T-cell (primary cell): ENCODE measurements at regions not wholly inside any gene's neighbourhood (a gene's known extent, or its start where the extent isn't known, plus 50 kb on each side); places are given as distances from the start of the nearest gene placed in this dataset.

ENCODE experiments used
- ATAC-seq, 4 experiments: fragments of 200-7000 bp in 3 of 4; fragments of 150-1000 bp in 1 of 4; cut with Tn5 transposase; replicated peaks in 1 of 4; 1 replicate in 3 of 4; 2 replicates in 1 of 4; pipeline ENCODE4 v1.10.0; 2021; ENCODE audit warnings: moderate library complexity in 3 of 4, mild to moderate bottlenecking in 2 of 4, moderate number of reproducible peaks in 1 of 4
- CTCF ChIA-PET, 2 donors: fragments of 300-600 bp; sonication (Branson Sonifier 250); formaldehyde crosslinking; loops; one replicate each; lab custom pipeline; 2022; ENCODE audit warnings: antibody characterized with exemption in 2 of 2; lab: Charles Lee
- POLR2A ChIA-PET, 2 donors: fragments of 300-600 bp; sonication (Branson Sonifier 250); formaldehyde crosslinking; loops; one replicate each; lab custom pipeline; 2022; ENCODE audit warnings: antibody characterized with exemption in 2 of 2; lab: Charles Lee
- DNase-seq, 35 experiments: peaks; one replicate each; pipeline versions ENCODE4 v3.0.0 to v3.0.0-alpha.2; 2013 to 2023
- H3K27ac ChIP-seq: one replicate; pipeline ENCODE4 v1.5.1; 2013; ENCODE audit warnings: low read length
- H3K27me3 ChIP-seq, 2 experiments: replicated peaks in 1 of 2; 1 replicate in 1 of 2; 2 replicates in 1 of 2; pipeline versions ENCODE4 v1.6.1 to v1.7.0; 2013; ENCODE audit warnings: low read length in 1 of 2, mixed read lengths in 1 of 2; ENCODE audit not compliant: control insufficient read depth in 2 of 2, insufficient read depth in 2 of 2; ENCODE audit errors: extremely low read depth in 1 of 2
- H3K36me3 ChIP-seq, 2 donors: 1 replicate in 1 of 2; 2 replicates in 1 of 2; pipeline versions ENCODE4 v1.6.1 to v1.7.0; 2013; ENCODE audit warnings: low read length in 1 of 2; ENCODE audit not compliant: control insufficient read depth in 2 of 2, insufficient read depth in 1 of 2; ENCODE audit errors: extremely low read depth in 1 of 2
- H3K4me1 ChIP-seq, 2 experiments: 1 replicate in 1 of 2; 2 replicates in 1 of 2; pipeline versions ENCODE4 v1.6.1 to v1.7.0; 2013; ENCODE audit warnings: low read length in 2 of 2, mixed read lengths in 1 of 2; ENCODE audit not compliant: insufficient read depth in 2 of 2, control insufficient read depth in 1 of 2; ENCODE audit errors: extremely low read depth in 1 of 2
- H3K4me3 ChIP-seq, 2 donors: 1 replicate in 1 of 2; 2 replicates in 1 of 2; pipeline versions ENCODE4 v1.5.1 to v1.7.0; 2013; ENCODE audit warnings: mild to moderate bottlenecking in 2 of 2, low read length in 1 of 2, moderate library complexity in 1 of 2; ENCODE audit not compliant: control insufficient read depth in 1 of 2; ENCODE audit errors: extremely low read depth in 1 of 2
- H3K9me3 ChIP-seq: 2 replicates; pipeline ENCODE4 v1.7.0; 2013
- H3K27ac Mint-ChIP-seq, 2 donors: one replicate each; pipeline ENCODE4 v1.8.0; 2020 to 2021; ENCODE audit warnings: mild to moderate bottlenecking in 2 of 2, mixed read lengths in 2 of 2
- H3K27me3 Mint-ChIP-seq, 2 donors: one replicate each; pipeline ENCODE4 v1.8.0; 2021 to 2022; ENCODE audit warnings: mixed read lengths in 2 of 2
- H3K36me3 Mint-ChIP-seq: one replicate; pipeline ENCODE4 v1.8.0; 2021; ENCODE audit warnings: mixed read lengths
- H3K4me1 Mint-ChIP-seq, 3 donors: one replicate each; pipeline ENCODE4 v1.8.0; 2020 to 2022; ENCODE audit warnings: mixed read lengths in 3 of 3, mild to moderate bottlenecking in 1 of 3
- H3K4me3 Mint-ChIP-seq, 3 donors: one replicate each; pipeline ENCODE4 v1.8.0; 2020 to 2022; ENCODE audit warnings: mild to moderate bottlenecking in 3 of 3, mixed read lengths in 3 of 3, moderate library complexity in 3 of 3
- H3K9me3 Mint-ChIP-seq, 3 donors: one replicate each; pipeline ENCODE4 v1.8.0; 2020 to 2022; ENCODE audit warnings: mixed read lengths in 3 of 3
- WGBS: methylation state at CpG from one replicate; pipeline ENCODE4 v1.1.5; 2013; ENCODE audit warnings: missing lambda C conversion rate; ENCODE audit not compliant: insufficient coverage; 5-methylcytosine and 5-hydroxymethylcytosine counted together

DNA sequence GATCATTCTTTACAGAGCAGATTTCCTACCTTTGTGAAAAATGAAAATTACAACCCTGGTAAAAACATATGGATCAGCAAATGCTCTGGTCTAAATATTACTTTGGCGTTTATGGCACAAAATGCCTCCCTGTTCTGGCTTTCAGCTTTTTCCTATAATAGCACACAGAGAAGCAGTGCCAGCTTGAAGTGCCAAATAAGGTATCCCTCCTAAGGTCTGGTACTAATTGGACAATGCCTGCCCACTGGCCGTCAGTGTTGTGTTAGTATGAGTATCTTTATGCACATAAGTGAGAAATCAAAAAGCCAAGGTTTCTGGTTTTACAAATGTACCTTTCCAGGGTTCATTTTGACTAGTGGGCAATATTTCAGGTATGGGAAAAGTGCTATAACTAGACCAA is 1293.7 kb upstream of the FAM98A start:
- Histone ChIP-seq H3K4me1 (no peaks in the 10 kb centered on the region), H3K27ac (no peak overlapping the region), H3K36me3 (no peaks in the 10 kb centered on the region), H3K9me3 (no peaks in the 10 kb centered on the region), H3K4me3 (no peak overlapping the region), H3K27me3 (no peaks in the 10 kb centered on the region)
- Mint-ChIP-seq H3K27ac (no peak overlapping the region), H3K4me1 (no peaks in the 10 kb centered on the region), H3K36me3 (no peaks in the 10 kb centered on the region), H3K9me3 (peaks cover 0 to 16% (median 8%) of the 10 kb centered on the region in 3 donors), H3K27me3 (no peaks in the 10 kb centered on the region), H3K4me3 (no peak overlapping the region)
- DNase-seq (no peak), ATAC-seq (no peak)
- WGBS: 100% methylated on average over 1 of the region's 2 CpGs
- POLR2A ChIA-PET: no interaction called here
- CTCF ChIA-PET: no interaction called here

DNA sequence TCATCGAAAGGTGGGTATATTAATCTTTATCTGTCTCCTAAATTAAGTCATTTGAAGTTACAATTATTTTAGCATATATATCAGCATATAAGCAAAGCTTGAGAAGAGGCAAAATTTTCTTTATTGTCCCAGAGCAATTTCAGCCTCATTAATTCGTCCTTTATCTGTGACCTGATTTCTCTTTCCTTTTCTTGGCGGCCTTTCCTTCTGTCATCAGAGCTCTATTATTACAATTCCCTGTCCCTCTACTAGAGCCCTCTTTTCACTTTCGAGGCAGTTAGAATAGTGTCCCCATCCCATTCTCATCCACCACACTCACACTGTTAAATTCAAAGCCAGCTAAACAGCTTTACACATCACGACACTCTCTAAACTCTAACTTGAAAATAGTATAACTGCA is 1293.2 kb upstream of the FAM98A start:
- ATAC-seq: no peak
- WGBS: 68% methylated on average over 3 of the region's 5 CpGs
- Histone ChIP-seq H3K36me3 (no peaks in the 10 kb centered on the region), H3K4me1 (no peaks in the 10 kb centered on the region), H3K4me3 (no peak overlapping the region), H3K9me3 (no peaks in the 10 kb centered on the region), H3K27ac (no peak overlapping the region), H3K27me3 (no peaks in the 10 kb centered on the region)
- DNase-seq: no peak
- no peak overlapping the region for H3K4me3 Mint-ChIP-seq
- ChIA-PET POLR2A (no interaction called here), CTCF (no interaction called here)
- H3K27me3 Mint-ChIP-seq: no peaks in the 10 kb centered on the region
- no peaks in the 10 kb centered on the region for H3K4me1 Mint-ChIP-seq
- H3K27ac Mint-ChIP-seq: no peak overlapping the region
- H3K9me3 Mint-ChIP-seq: peaks cover 0 to 16% (median 8%) of the 10 kb centered on the region in 3 donors
- H3K36me3 Mint-ChIP-seq: no peaks in the 10 kb centered on the region

DNA sequence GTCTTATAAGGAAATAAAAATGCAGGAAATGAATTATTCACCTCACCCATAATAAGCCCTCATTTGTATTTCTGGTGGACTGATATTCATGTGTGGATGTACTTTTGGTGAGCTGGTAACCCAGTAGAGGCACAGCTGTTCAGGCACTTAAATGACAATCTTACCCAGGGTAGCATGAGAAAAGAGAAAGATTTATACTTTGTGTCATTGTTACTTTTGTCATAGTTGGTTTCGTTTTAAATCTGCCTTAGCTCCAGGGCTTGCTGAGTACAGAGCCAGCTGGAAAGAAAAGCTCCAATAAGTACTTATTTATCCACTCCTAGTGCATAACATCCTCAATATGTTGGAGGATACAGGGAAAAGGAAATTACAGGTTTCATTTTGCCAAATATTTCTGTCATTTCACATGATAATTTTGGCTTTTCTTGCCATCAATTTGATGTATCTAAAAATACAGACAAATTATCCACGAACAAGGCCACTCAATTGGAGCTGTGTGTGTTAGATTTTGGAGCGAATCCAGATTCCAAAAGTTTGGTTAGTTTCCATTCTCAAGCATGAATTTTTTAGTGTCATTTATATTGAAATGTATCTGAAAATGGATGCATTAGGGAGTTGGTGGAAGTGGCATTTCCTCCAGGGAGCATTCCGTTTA is 1276.1 kb upstream of the FAM98A start:
- no peaks in the 10 kb centered on the region for H3K36me3 Mint-ChIP-seq
- WGBS: no CpG with 5 or more reads among the region's 4 CpGs
- H3K27me3 ChIP-seq: no peaks in the 10 kb centered on the region
- no peak overlapping the region for H3K27ac Mint-ChIP-seq
- POLR2A ChIA-PET: no interaction called here
- CTCF ChIA-PET: no interaction called here
- DNase-seq (no peak), ATAC-seq (no peak)
- no peak overlapping the region for H3K4me3 Mint-ChIP-seq
- no peak overlapping the region for H3K27ac ChIP-seq
- H3K36me3 ChIP-seq: no peaks in the 10 kb centered on the region
- H3K9me3 Mint-ChIP-seq: peaks cover 0 to 2% (median 0%) of the 10 kb centered on the region in 3 donors
- no peaks in the 10 kb centered on the region for H3K9me3 ChIP-seq
- no peak overlapping the region for H3K4me3 ChIP-seq
- no peaks in the 10 kb centered on the region for H3K4me1 Mint-ChIP-seq
- no peaks in the 10 kb centered on the region for H3K4me1 ChIP-seq
- no peaks in the 10 kb centered on the region for H3K27me3 Mint-ChIP-seq

DNA sequence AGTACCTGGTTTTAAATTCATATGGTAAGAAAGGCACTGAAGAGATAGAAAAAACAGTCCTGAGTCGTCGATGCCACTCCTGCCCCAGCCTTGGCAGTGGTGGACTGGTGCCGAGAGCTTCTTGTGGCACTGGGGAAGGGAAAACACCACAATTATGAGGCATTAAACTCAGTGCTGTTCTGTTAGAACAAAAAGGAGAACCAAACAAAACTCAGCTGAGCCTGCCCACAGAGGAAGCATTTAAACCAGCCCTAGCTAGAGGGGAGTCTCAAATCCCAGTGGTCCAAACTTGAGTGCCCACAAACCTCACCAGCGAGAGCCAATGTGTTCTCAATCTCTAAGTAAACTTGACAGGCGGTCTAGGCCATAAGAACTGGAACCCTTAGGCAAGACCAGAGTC is 1254.5 kb upstream of the FAM98A start:
- DNase-seq (no peak), ATAC-seq (no peak)
- no peaks in the 10 kb centered on the region for H3K4me1 Mint-ChIP-seq
- H3K9me3 Mint-ChIP-seq: peaks cover 15 to 42% (median 25%) of the 10 kb centered on the region in 3 donors
- H3K4me3 Mint-ChIP-seq: no peak overlapping the region
- H3K36me3 Mint-ChIP-seq: no peaks in the 10 kb centered on the region
- peaks cover 2% of the 10 kb centered on the region for H3K9me3 ChIP-seq
- ChIA-PET POLR2A (no interaction called here), CTCF (no interaction called here)
- H3K27me3 ChIP-seq: no peaks in the 10 kb centered on the region
- no peaks in the 10 kb centered on the region for H3K27me3 Mint-ChIP-seq
- H3K4me1 ChIP-seq: no peaks in the 10 kb centered on the region
- H3K4me3 ChIP-seq: no peak overlapping the region
- 63% methylated on average over 5 of the region's 5 CpGs for WGBS
- H3K27ac Mint-ChIP-seq: no peak overlapping the region
- H3K36me3 ChIP-seq: no peaks in the 10 kb centered on the region
- H3K27ac ChIP-seq: no peak overlapping the region

DNA sequence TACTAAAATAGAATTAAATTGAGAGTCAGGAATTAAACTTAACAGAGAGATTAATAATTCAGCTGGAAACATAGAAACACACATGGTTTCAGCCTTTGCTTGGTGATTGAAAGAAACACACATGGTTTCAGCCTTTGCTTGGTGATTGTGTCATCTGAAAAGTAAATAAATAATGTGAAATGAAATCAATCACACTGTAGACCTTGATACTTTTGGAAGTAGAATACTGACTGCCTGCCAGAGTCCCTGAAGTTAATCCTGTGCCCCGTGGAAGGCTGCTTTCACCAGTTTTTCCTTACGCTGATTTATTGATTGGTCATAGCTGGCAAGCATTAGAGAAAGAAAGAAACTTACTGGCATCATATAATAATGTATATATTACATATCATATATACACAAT is 1252.7 kb upstream of the FAM98A start:
- WGBS: no CpG with 5 or more reads among the region's 2 CpGs
- Mint-ChIP-seq H3K9me3 (peaks cover 15 to 38% (median 20%) of the 10 kb centered on the region in 3 donors), H3K4me3 (no peak overlapping the region), H3K27me3 (no peaks in the 10 kb centered on the region), H3K4me1 (no peaks in the 10 kb centered on the region), H3K36me3 (no peaks in the 10 kb centered on the region), H3K27ac (no peak overlapping the region)
- H3K27me3 ChIP-seq: no peaks in the 10 kb centered on the region
- H3K4me3 ChIP-seq: no peak overlapping the region
- H3K27ac ChIP-seq: no peak overlapping the region
- peaks cover 2% of the 10 kb centered on the region for H3K9me3 ChIP-seq
- H3K4me1 ChIP-seq: no peaks in the 10 kb centered on the region
- H3K36me3 ChIP-seq: no peaks in the 10 kb centered on the region
- ChIA-PET POLR2A (no interaction called here), CTCF (no interaction called here)
- ATAC-seq (no peak), DNase-seq (no peak)

DNA sequence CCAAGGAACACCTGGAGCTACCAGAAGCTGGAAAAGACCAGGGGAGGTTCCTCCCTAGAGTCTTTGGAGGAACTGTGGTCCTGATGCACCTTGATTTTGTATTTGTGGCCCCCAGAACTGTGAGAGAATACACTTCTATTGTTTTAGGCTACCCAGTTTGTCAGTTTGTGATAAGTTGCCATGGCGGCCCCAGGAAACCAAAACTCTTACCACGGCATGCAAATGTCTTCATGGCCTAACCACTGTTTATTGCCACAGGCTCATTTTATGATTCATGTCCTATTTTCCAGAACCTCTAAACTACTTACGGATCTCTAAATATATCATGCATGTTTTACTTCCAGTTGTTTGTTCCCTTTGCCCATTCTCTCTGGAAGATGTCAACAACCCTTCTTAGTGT is 1250.7 kb upstream of the FAM98A start:
- Histone ChIP-seq H3K36me3 (no peaks in the 10 kb centered on the region), H3K27me3 (no peaks in the 10 kb centered on the region), H3K9me3 (peaks cover 2% of the 10 kb centered on the region), H3K27ac (no peak overlapping the region), H3K4me3 (no peak overlapping the region), H3K4me1 (no peaks in the 10 kb centered on the region)
- Mint-ChIP-seq H3K4me1 (no peaks in the 10 kb centered on the region), H3K4me3 (no peak overlapping the region), H3K27ac (no peak overlapping the region), H3K27me3 (no peaks in the 10 kb centered on the region), H3K9me3 (peaks cover 10 to 25% (median 13%) of the 10 kb centered on the region in 3 donors), H3K36me3 (no peaks in the 10 kb centered on the region)
- ATAC-seq (no peak), DNase-seq (no peak)
- ChIA-PET POLR2A (interaction anchor here in 1 of 2 donors (0.6 kb wide), 1 partner anchor 680 kb away, joined by 4 read pairs; no protein-coding TSS in a partner anchor), CTCF (no interaction called here)
- 33% methylated on average over 1 of the region's 3 CpGs for WGBS

DNA sequence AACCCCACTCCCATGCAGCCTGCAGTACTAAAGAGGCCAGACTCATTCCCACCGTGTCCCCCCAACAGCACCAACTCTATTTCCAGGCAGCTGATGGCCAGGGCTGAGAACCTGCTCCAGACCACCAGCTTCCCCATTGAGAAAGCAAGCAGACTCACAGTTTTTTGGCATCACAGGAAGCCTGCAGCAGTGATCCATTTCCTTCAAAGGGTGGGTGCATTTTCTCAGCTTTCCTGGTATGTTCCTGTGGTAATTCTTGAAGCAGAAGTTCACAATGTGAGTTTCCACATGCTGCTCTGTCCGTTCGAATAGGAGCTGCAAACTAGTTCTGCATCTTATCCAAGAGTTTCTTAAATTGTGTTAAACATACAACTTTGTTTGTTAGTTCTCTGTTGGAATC is 1249.6 kb upstream of the FAM98A start:
- POLR2A ChIA-PET: no interaction called here
- Mint-ChIP-seq H3K9me3 (peaks cover 10 to 23% (median 16%) of the 10 kb centered on the region in 3 donors), H3K27me3 (no peaks in the 10 kb centered on the region), H3K27ac (no peak overlapping the region), H3K36me3 (no peaks in the 10 kb centered on the region), H3K4me3 (no peak overlapping the region), H3K4me1 (no peaks in the 10 kb centered on the region)
- CTCF ChIA-PET: no interaction called here
- Histone ChIP-seq H3K4me3 (no peak overlapping the region), H3K9me3 (peaks cover 2% of the 10 kb centered on the region), H3K27ac (no peak overlapping the region), H3K27me3 (no peaks in the 10 kb centered on the region), H3K36me3 (no peaks in the 10 kb centered on the region), H3K4me1 (no peaks in the 10 kb centered on the region)
- no peak for ATAC-seq
- WGBS: 0% methylated on average over 1 of the region's 3 CpGs
- no peak for DNase-seq
